Mesodermal cell (in vitro differentiated cells): ENCODE measurements at regions not wholly inside any gene's neighbourhood (a gene's known extent, or its start where the extent isn't known, plus 50 kb on each side); places are given as distances from the start of the nearest gene placed in this dataset.

Experiments used
- H3K27ac ChIP-seq: 2 replicates; pipeline ENCODE4 v1.7.0; 2013; ENCODE audit warnings: mild to moderate bottlenecking, low read depth, low read length, moderate library complexity; ENCODE audit not compliant: severe bottlenecking
- H3K36me3 ChIP-seq: 2 replicates; pipeline ENCODE4 v1.7.1; 2013; ENCODE audit warnings: mild to moderate bottlenecking, low read length, moderate library complexity; ENCODE audit not compliant: control insufficient read depth, insufficient read depth
- H3K4me1 ChIP-seq: one replicate; pipeline ENCODE4 v1.7.1; 2013; ENCODE audit warnings: mild to moderate bottlenecking, low read length; ENCODE audit not compliant: insufficient read depth, control insufficient read depth, poor library complexity, severe bottlenecking
- H3K4me3 ChIP-seq: 2 replicates; pipeline ENCODE4 v1.7.0; 2013; ENCODE audit warnings: low read length, control low read depth, mild to moderate bottlenecking; ENCODE audit not compliant: insufficient read depth, poor library complexity, severe bottlenecking; ENCODE audit errors: extremely low read depth
- H3K9me3 ChIP-seq: 2 replicates; pipeline ENCODE4 v1.7.1; 2013; ENCODE audit warnings: mild to moderate bottlenecking, low read length, moderate library complexity; ENCODE audit not compliant: control insufficient read depth
- WGBS, 2 experiments: methylation state at CpG; one replicate each; pipeline ENCODE4 v1.1.5; 2013; ENCODE audit warnings: missing lambda C conversion rate in 2 of 2; ENCODE audit not compliant: insufficient coverage in 2 of 2; 5-methylcytosine and 5-hydroxymethylcytosine counted together

DNA sequence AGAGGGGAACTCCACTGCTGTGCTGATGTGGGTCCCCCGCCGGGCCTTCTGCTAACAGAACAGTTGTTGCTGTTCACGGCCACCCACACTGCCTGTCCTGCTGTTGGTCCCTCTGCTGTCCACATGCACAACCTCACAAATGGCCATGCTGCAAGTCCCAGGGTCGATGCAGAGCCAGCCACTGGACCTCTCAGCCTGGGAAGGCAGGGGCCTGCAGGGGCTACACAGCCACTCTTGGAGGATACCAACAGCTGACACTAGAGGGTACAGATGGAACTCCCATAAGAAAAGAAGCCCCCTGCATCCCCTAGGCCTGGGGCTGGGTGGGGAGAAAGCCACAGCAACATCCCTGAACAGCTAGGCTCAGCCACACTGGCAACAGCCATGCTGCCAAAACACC, 104.4 kb upstream of the IQSEC1 start:
- no peaks in the 10 kb centered on the region for H3K4me1 ChIP-seq
- WGBS, 2 experiments, result 59 to 93% methylated on average over 4 of the region's 4 CpGs
- H3K36me3 ChIP-seq, result no peaks in the 10 kb centered on the region
- no peak overlapping the region for H3K4me3 ChIP-seq
- H3K9me3 ChIP-seq, result peaks cover 6% of the 10 kb centered on the region
- H3K27ac ChIP-seq, result no peak overlapping the region

DNA sequence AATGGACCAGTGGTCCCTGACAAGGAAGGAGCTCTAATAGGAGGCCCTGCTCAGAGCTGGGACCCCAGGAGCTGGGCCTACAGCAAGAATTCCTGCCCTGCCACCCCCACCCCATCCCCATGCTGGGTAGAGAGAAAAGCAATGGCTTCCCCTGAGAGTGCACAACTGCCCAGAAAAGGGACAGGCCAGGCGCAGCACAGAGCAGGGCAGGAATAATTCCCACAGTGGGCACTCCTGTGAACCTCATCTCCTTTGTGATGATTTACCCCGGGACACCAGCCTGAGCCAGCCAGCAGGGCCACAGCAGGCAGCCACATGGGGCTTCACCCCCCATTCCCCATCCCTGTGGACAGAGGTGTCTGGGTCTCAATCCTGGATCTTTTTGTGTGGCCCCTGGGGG, 104.0 kb upstream of the IQSEC1 start:
- peaks cover 6% of the 10 kb centered on the region for H3K9me3 ChIP-seq
- no peaks in the 10 kb centered on the region for H3K36me3 ChIP-seq
- WGBS, 2 experiments, result 80 to 88% methylated on average over 1 to 2 of the region's 2 CpGs
- H3K4me3 ChIP-seq, result no peak overlapping the region
- H3K27ac ChIP-seq, result no peak overlapping the region
- no peaks in the 10 kb centered on the region for H3K4me1 ChIP-seq

DNA sequence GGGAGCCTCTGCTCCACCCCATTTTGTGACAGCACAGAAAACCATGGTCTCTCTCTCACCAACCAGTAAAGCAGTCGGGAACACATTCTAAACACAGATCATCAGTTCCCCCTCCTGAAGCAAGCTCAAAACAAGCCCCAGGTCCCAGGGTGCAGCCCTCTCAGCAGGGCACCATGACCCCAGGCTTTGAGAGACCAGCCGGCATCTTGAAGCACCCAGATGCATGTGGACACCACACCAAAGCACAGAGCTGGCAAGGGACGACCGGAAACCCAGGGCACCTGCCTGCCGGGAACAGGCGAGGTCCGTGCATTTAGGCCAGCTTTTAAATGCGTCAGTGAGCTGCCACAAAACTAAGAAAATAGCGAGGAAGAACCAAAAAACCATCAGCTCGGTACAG, 103.2 kb upstream of the IQSEC1 start:
- no peaks in the 10 kb centered on the region for H3K4me1 ChIP-seq
- H3K27ac ChIP-seq, result no peak overlapping the region
- H3K36me3 ChIP-seq, result no peaks in the 10 kb centered on the region
- peaks cover 6% of the 10 kb centered on the region for H3K9me3 ChIP-seq
- no peak overlapping the region for H3K4me3 ChIP-seq
- WGBS, 2 experiments, result 92 to 96% methylated on average over 8 to 10 of the region's 10 CpGs

DNA sequence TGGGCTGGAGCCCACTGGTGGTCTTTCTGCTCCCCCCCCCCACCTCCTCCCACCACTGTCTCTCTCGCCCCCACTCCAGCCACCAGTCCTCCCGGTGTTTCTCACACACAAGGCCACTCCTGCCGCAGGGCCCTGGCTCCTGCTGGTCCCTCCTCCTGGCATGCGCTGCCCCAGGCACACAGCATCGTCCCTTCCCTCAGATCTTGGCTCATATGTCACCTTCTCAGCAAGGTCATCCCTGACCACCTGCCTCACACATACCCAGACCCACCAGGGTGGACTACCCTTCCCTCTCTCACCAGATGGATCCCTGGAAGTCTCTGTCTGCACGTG, 101.5 kb upstream of the IQSEC1 start:
- Histone ChIP-seq H3K4me1 (no peaks in the 10 kb centered on the region), H3K9me3 (peaks cover 6% of the 10 kb centered on the region), H3K4me3 (no peak overlapping the region), H3K27ac (no peak overlapping the region), H3K36me3 (no peaks in the 10 kb centered on the region)
- WGBS, 2 experiments, result 74 to 81% methylated on average over 3 to 6 of the region's 6 CpGs

DNA sequence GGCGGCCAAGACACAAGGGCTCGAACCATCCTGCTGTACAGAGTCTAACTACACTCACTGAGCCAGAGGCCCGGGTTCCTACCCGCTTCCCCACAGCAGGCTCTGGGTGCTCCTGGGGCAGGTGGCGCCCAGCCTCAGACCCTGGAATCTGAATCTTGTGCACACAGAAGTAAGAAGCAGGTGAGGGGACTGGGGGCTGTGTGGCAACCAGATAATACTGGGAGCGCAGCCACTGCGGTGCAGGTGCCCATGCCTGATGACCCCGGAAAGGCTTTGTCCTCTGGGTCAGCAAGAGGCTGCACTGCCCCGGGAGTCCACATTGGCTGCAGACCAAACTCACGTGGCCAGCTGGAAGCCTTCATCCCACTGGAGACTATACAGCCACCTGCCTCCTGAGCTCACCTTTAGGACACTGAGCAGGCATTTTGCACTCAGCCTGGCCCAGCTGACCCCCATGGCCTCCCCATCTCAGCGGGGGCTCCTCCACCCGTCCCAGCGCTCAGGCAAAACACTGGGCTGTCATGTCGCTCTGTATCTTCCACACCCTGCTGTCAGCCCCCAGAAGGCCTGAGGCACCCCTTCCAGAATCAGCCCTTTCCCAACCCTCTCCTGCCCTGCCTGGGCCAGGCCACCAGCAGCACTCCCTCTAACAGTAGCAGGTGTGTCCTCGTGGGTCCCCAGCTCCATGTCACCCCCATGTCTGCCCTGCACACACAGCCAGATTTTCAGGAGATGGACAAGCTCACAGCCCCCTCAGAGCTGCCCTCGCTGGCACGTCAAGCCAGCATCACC, 101.0 kb upstream of the IQSEC1 start:
- Histone ChIP-seq H3K4me1 (no peaks in the 10 kb centered on the region), H3K4me3 (no peak overlapping the region), H3K36me3 (no peaks in the 10 kb centered on the region), H3K27ac (no peak overlapping the region), H3K9me3 (peaks cover 6% of the 10 kb centered on the region)
- 92 to 94% methylated on average over 14 to 17 of the region's 17 CpGs for WGBS, 2 experiments

DNA sequence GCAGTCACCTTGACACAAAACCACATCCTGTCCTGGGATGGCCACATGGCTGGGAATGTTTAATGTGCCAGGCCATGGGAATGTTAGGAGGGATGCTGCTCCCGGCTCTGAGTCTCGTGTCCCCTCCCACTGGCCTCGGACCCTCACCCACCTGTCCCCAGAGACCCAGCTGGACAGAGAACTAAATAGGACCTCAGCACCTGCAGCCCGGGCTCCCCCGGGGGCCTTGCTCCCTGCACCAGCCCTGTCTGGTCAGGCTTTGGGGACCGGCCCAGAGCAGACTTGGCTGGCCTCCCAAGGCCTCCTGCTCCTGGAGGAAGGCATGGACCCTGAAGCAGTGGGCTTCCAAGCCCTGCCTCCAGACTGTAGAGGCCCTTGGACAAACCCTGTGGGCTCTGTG, 100.0 kb upstream of the IQSEC1 start:
- Histone ChIP-seq H3K4me1 (no peaks in the 10 kb centered on the region), H3K9me3 (no peaks in the 10 kb centered on the region), H3K4me3 (no peak overlapping the region), H3K27ac (no peak overlapping the region), H3K36me3 (no peaks in the 10 kb centered on the region)
- whole genome bisulfite sequencing, 2 experiments, result 94 to 96% methylated on average over 5 to 6 of the region's 6 CpGs

DNA sequence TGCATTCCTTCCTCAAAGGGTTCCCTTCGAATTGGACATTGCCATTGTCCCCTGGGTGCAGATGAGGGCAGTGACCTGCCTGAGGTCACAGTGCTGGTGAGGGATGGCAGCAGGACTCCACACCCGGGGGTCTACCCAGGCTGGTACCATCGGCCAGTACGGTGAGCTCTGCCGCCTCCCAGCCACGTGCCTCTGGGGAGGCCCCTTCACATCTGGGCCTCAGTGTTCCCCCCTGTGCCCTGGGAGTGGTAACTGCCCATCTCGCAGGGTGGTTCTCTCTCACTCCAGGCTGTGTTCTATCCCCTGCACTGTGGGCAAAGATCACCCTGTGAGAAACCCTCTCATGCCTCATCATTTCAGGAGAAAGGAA, 99.4 kb upstream of the IQSEC1 start:
- no peak overlapping the region for H3K4me3 ChIP-seq
- H3K36me3 ChIP-seq, result no peaks in the 10 kb centered on the region
- no peaks in the 10 kb centered on the region for H3K9me3 ChIP-seq
- 92 to 93% methylated on average over 7 of the region's 7 CpGs for WGBS, 2 experiments
- no peak overlapping the region for H3K27ac ChIP-seq
- no peaks in the 10 kb centered on the region for H3K4me1 ChIP-seq

DNA sequence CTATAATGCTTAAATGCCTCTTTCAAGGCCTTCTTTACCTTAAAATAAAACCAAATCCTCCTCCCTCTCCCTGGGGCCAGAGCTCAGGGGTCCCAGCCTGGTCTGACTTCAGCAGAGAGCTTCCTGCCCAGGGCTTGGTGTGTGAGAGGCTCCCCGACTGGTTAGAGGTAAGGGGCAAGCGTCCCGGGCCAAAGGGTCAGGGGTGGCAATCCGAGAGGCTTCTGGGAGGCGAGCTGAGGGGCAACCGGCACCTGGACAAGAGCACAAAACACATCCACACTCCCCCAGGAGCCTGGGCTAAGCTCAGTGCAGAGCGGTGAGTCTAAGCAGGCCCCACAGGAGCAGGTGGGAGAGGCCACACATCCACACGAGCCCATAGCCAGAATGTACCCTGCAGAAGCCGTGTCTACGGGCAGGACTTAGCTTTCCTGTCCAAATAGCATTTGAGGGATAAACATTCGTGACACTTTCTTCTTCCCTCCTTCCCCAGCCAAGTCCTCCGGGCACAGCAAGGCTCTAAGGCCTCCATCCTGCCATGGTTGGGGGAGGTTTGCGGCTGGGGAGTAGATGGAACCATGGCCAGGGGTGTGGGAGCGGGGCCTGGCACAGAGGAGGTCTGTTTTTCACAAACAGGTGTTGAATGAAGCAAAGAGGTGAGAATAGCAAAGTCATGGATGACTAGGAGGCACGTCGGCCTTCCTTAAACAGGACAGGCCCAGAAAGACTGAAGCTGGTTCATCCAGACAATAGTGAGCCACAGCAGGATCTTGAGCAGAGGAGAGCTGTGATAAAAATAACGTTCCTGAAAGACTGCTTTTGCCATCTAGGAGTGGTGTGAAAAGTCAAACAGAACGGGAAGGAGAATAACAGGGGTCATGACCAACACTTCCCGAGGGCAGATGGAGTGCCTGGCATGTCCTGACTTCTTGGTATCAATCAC, 98.7 kb upstream of the IQSEC1 start:
- no peaks in the 10 kb centered on the region for H3K9me3 ChIP-seq

DNA sequence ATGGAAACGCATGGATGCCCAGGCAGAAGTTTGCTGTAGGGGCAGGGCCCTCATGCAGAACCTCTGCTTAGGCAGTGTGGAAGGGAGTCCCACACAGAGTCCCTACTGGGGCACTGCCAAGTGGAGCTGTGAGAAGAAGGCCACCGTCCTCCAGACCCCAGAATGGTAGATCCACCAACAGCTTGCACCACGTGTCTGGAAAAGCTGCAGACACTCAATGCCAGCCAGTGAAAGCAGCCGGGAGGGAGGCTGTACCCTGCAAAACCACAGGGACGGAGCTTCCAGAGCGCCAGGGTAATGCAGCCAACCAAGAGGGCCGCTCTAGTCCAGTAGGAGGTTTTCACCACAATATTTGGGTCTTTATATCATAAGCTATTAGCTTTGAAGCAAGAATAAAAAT, 97.1 kb upstream of the IQSEC1 start:
- H3K4me1 ChIP-seq, result no peaks in the 10 kb centered on the region
- no peaks in the 10 kb centered on the region for H3K36me3 ChIP-seq
- H3K27ac ChIP-seq, result no peak overlapping the region
- no peak overlapping the region for H3K4me3 ChIP-seq
- H3K9me3 ChIP-seq, result no peaks in the 10 kb centered on the region
- 88 to 91% methylated on average over 6 of the region's 7 CpGs for WGBS, 2 experiments

More for the DNA sequence above, 98.7 kb upstream of the IQSEC1 start:
- Histone ChIP-seq H3K4me1 (no peaks in the 10 kb centered on the region), H3K27ac (no peak overlapping the region), H3K4me3 (no peak overlapping the region), H3K36me3 (no peaks in the 10 kb centered on the region)
- 82 to 84% methylated on average over 9 to 12 of the region's 19 CpGs for WGBS, 2 experiments

DNA sequence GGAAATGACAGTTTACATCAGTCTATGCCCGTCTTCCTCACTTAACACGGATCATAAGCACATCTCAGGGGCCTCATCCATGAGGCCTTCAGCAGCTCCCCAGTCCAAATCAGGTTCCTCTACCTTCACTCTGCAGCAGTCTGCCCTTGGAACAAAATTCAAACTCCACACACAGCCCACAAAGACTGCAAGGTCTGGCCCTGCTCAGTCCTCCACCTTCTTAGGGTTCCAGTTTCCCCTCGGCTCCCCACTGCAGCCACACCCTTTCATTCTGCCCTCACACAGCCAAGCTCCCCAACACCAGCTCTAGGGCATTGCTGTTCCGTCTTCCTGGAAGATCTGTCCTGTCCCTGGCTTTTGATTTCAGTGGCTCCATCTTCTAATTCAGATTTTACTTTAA, 95.2 kb upstream of the IQSEC1 start:
- H3K4me3 ChIP-seq, result no peak overlapping the region
- 84 to 93% methylated on average over 4 of the region's 4 CpGs for WGBS, 2 experiments

DNA sequence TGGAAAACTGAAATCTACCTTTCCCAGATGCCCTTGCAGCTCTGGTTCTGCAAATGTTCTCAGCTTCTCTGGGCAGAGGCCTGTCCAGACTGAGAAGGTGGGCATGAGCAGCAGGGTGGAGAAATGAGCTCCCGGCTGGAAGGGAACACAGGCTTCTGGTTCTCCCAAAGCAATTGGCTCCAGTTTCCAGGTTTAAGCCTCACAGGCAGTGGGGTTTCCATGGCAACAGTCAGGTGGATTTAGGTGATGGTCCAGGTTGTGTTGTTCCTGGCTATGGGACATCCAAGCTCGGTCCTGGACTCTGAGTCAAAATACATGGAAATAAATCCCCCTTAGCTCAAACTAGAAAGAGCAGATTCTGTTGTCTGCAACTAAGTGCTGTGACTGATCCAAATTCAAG, 94.6 kb upstream of the IQSEC1 start:
- Histone ChIP-seq H3K36me3 (no peaks in the 10 kb centered on the region), H3K27ac (no peak overlapping the region), H3K9me3 (no peaks in the 10 kb centered on the region), H3K4me1 (no peaks in the 10 kb centered on the region), H3K4me3 (no peak overlapping the region)
- 100% methylated on average over 1 of the region's 2 CpGs for WGBS, 2 experiments

More for the DNA sequence above, 95.2 kb upstream of the IQSEC1 start:
- Histone ChIP-seq H3K9me3 (no peaks in the 10 kb centered on the region), H3K27ac (no peak overlapping the region), H3K4me1 (no peaks in the 10 kb centered on the region), H3K36me3 (no peaks in the 10 kb centered on the region)
